ENCODE measurements at regions not wholly inside any gene's neighbourhood (a gene's known extent, or its start where the extent isn't known, plus 50 kb on each side); places are given as distances from the start of the nearest gene placed in this dataset.
"Not testable (repeated sequence)": the region's sequence is repeated elsewhere in the genome, so short reads cannot be mapped to it uniquely, and the experiment has no call there.

GRCh38 chr2:33931164-33931563 is 332.1 kb upstream of the FAM98A start:
- Mint-ChIP-seq H3K4me3 (no peak overlapping the region), H3K9me3 (no peaks in the 10 kb centered on the region), H3K27ac (no peak overlapping the region), H3K4me1 (no peaks in the 10 kb centered on the region), H3K27me3 (no peaks in the 10 kb centered on the region)
- DNase-seq (no peak), ATAC-seq (no peak)

GRCh38 chr2:33929467-33929866 is 330.4 kb upstream of the FAM98A start:
- no peak for ATAC-seq
- Mint-ChIP-seq H3K27me3 (no peaks in the 10 kb centered on the region), H3K4me1 (no peaks in the 10 kb centered on the region), H3K27ac (no peak overlapping the region), H3K4me3 (no peak overlapping the region), H3K9me3 (no peaks in the 10 kb centered on the region)
- DNase-seq, result no peak

GRCh38 chr2:33927756-33928155 is 328.7 kb upstream of the FAM98A start:
- H3K4me3 Mint-ChIP-seq, result no peak overlapping the region
- no peak for DNase-seq
- no peaks in the 10 kb centered on the region for H3K27me3 Mint-ChIP-seq
- no peaks in the 10 kb centered on the region for H3K4me1 Mint-ChIP-seq
- H3K9me3 Mint-ChIP-seq, result no peaks in the 10 kb centered on the region
- ATAC-seq, result no peak
- H3K27ac Mint-ChIP-seq, result no peak overlapping the region

GRCh38 chr2:33925311-33925710 is 326.2 kb upstream of the FAM98A start:
- Mint-ChIP-seq H3K4me3 (no peak overlapping the region), H3K9me3 (no peaks in the 10 kb centered on the region), H3K4me1 (no peaks in the 10 kb centered on the region), H3K27ac (no peak overlapping the region), H3K27me3 (no peaks in the 10 kb centered on the region)
- DNase-seq (no peak), ATAC-seq (no peak)

GRCh38 chr2:33924586-33925169 is 325.6 kb upstream of the FAM98A start:
- Mint-ChIP-seq H3K4me3 (no peak overlapping the region), H3K4me1 (no peaks in the 10 kb centered on the region), H3K27ac (no peak overlapping the region), H3K9me3 (no peaks in the 10 kb centered on the region), H3K27me3 (no peaks in the 10 kb centered on the region)
- DNase-seq (no peak), ATAC-seq (no peak)

GRCh38 chr2:33917252-33917651 is 318.2 kb upstream of the FAM98A start:
- ATAC-seq (no peak), DNase-seq (no peak)
- no peak overlapping the region for H3K27ac Mint-ChIP-seq
- H3K27me3 Mint-ChIP-seq, result no peaks in the 10 kb centered on the region
- H3K9me3 Mint-ChIP-seq, result peaks cover 11 to 12% of the 10 kb centered on the region in 2 donors
- no peaks in the 10 kb centered on the region for H3K4me1 Mint-ChIP-seq
- H3K4me3 Mint-ChIP-seq, result no peak overlapping the region

- ATAC-seq (no peak), DNase-seq (no peak)
- H3K4me3 Mint-ChIP-seq, result no peak overlapping the region
- no peaks in the 10 kb centered on the region for H3K27me3 Mint-ChIP-seq
- H3K4me1 Mint-ChIP-seq, result no peaks in the 10 kb centered on the region
- peaks cover 11 to 12% of the 10 kb centered on the region in 2 donors for H3K9me3 Mint-ChIP-seq
- H3K27ac Mint-ChIP-seq, result no peak overlapping the region
Measured at GRCh38 chr2:33913071-33913616, 314.0 kb upstream of the FAM98A start.

GRCh38 chr2:33911327-33911726 is 312.2 kb upstream of the FAM98A start:
- DNase-seq (no peak), ATAC-seq (no peak)
- H3K27ac Mint-ChIP-seq, result no peak overlapping the region
- H3K4me1 Mint-ChIP-seq, result no peaks in the 10 kb centered on the region
- H3K9me3 Mint-ChIP-seq, result peaks cover 11 to 12% of the 10 kb centered on the region in 2 donors
- no peak overlapping the region for H3K4me3 Mint-ChIP-seq
- no peaks in the 10 kb centered on the region for H3K27me3 Mint-ChIP-seq

- H3K9me3 Mint-ChIP-seq, result peaks cover 11 to 12% of the 10 kb centered on the region in 2 donors
- H3K4me1 Mint-ChIP-seq, result no peaks in the 10 kb centered on the region
- H3K4me3 Mint-ChIP-seq, result no peak overlapping the region
- DNase-seq, result no peak
- no peaks in the 10 kb centered on the region for H3K27me3 Mint-ChIP-seq
- no peak overlapping the region for H3K27ac Mint-ChIP-seq
- ATAC-seq, result no peak
Measured at GRCh38 chr2:33909945-33910695, 311.0 kb upstream of the FAM98A start.

- no peaks in the 10 kb centered on the region for H3K27me3 Mint-ChIP-seq
- peaks cover 3 to 9% of the 10 kb centered on the region in 2 donors for H3K9me3 Mint-ChIP-seq
- no peak overlapping the region for H3K4me3 Mint-ChIP-seq
- ATAC-seq (no peak), DNase-seq (no peak)
- no peaks in the 10 kb centered on the region for H3K4me1 Mint-ChIP-seq
- no peak overlapping the region for H3K27ac Mint-ChIP-seq
Measured at GRCh38 chr2:33907866-33908265, 308.8 kb upstream of the FAM98A start.

GRCh38 chr2:33906129-33906528 is 307.0 kb upstream of the FAM98A start:
- not testable (repeated sequence) for H3K27me3 Mint-ChIP-seq, H3K9me3 Mint-ChIP-seq

GRCh38 chr2:33904801-33905200 is 305.7 kb upstream of the FAM98A start:
- no peaks in the 10 kb centered on the region for H3K27me3 Mint-ChIP-seq
- no peak overlapping the region for H3K4me3 Mint-ChIP-seq
- no peak for ATAC-seq
- H3K4me1 Mint-ChIP-seq, result no peaks in the 10 kb centered on the region
- peaks cover 4 to 10% of the 10 kb centered on the region in 2 donors for H3K9me3 Mint-ChIP-seq
- peak overlapping the region in 1 of 2 donors; percentile 83 for H3K27ac Mint-ChIP-seq
- no peak for DNase-seq

More at GRCh38 chr2:33906129-33906528, 307.0 kb upstream of the FAM98A start:
- ATAC-seq, DNase-seq, H3K27ac Mint-ChIP-seq, H3K4me3 Mint-ChIP-seq, H3K4me1 Mint-ChIP-seq: not testable (repeated sequence)

GRCh38 chr2:33903701-33904100 is 304.6 kb upstream of the FAM98A start:
- Mint-ChIP-seq H3K4me1 (no peaks in the 10 kb centered on the region), H3K4me3 (no peak overlapping the region), H3K9me3 (peaks cover 4 to 10% of the 10 kb centered on the region in 2 donors), H3K27ac (peak overlapping the region in 1 of 2 donors; percentile 48), H3K27me3 (no peaks in the 10 kb centered on the region)
- ATAC-seq (no peak), DNase-seq (no peak)

- Mint-ChIP-seq H3K27me3 (no peaks in the 10 kb centered on the region), H3K4me1 (no peaks in the 10 kb centered on the region), H3K27ac (peak overlapping the region in 1 of 2 donors; percentile 59), H3K9me3 (peaks cover 4 to 10% of the 10 kb centered on the region in 2 donors), H3K4me3 (no peak overlapping the region)
- ATAC-seq (no peak), DNase-seq (no peak)
Measured at GRCh38 chr2:33903215-33903614, 304.1 kb upstream of the FAM98A start.

- no peak overlapping the region for H3K4me3 Mint-ChIP-seq
- ATAC-seq (no peak), DNase-seq (no peak)
- H3K9me3 Mint-ChIP-seq, result peaks cover 8 to 10% of the 10 kb centered on the region in 2 donors
- no peak overlapping the region for H3K27ac Mint-ChIP-seq
- H3K27me3 Mint-ChIP-seq, result no peaks in the 10 kb centered on the region
- no peaks in the 10 kb centered on the region for H3K4me1 Mint-ChIP-seq
Measured at GRCh38 chr2:33900610-33901009, 301.5 kb upstream of the FAM98A start.

GRCh38 chr2:33897741-33898140 is 298.6 kb upstream of the FAM98A start:
- H3K4me3 Mint-ChIP-seq, result no peak overlapping the region
- ATAC-seq (no peak), DNase-seq (no peak)
- H3K27me3 Mint-ChIP-seq, result no peaks in the 10 kb centered on the region
- H3K27ac Mint-ChIP-seq, result no peak overlapping the region
- no peaks in the 10 kb centered on the region for H3K4me1 Mint-ChIP-seq
- H3K9me3 Mint-ChIP-seq, result peaks cover 2 to 8% of the 10 kb centered on the region in 2 donors

Measured in stimulated activated naive CD8-positive, alpha-beta T cell treated with anti-CD3 and anti-CD28 coated beads, Interleukin-15, amount 100 ng/mL, for 72 hours (primary cell).